Non-pigmented ciliary epithelial cell (primary cell): ENCODE measurements at regions not wholly inside any gene's neighbourhood (a gene's known extent, or its start where the extent isn't known, plus 50 kb on each side); places are given as distances from the start of the nearest gene placed in this dataset.

ENCODE experiments used
- DNase-seq: peaks from one replicate; pipeline ENCODE4 v3.0.0-alpha.2; 2010; ENCODE audit warnings: low read depth

GRCh38 chr16:87003414-87003755 is 313.8 kb downstream of the C16orf95 start:
- no peak for DNase-seq

- no peak for DNase-seq
Observed at GRCh38 chr16:87006021-87006420, 311.2 kb downstream of the C16orf95 start.

GRCh38 chr16:87006789-87007745 is 310.1 kb downstream of the C16orf95 start:
- DNase-seq: no peak

- no peak for DNase-seq
Observed at GRCh38 chr16:87007907-87008306, 309.3 kb downstream of the C16orf95 start.

GRCh38 chr16:87008664-87009063 is 308.5 kb downstream of the C16orf95 start:
- DNase-seq: no peak

- DNase-seq: no peak
Observed at GRCh38 chr16:87012954-87013938, 303.9 kb downstream of the C16orf95 start.

GRCh38 chr16:87014112-87014511 is 303.1 kb downstream of the C16orf95 start:
- DNase-seq: no peak

- no peak for DNase-seq
Observed at GRCh38 chr16:87015021-87015420, 302.2 kb downstream of the C16orf95 start.

GRCh38 chr16:87016046-87017035 is 300.9 kb downstream of the C16orf95 start:
- no peak for DNase-seq

GRCh38 chr16:87017371-87018012 is 299.7 kb downstream of the C16orf95 start:
- peak; percentile 67 for DNase-seq

- DNase-seq: no peak
Observed at GRCh38 chr16:87025676-87026075, 291.5 kb downstream of the C16orf95 start.

- no peak for DNase-seq
Observed at GRCh38 chr16:87027056-87027616, 290.1 kb downstream of the C16orf95 start.

- DNase-seq: no peak
Observed at GRCh38 chr16:87028481-87029320, 288.5 kb downstream of the C16orf95 start.

- DNase-seq: no peak
Observed at GRCh38 chr16:87032554-87032953, 284.6 kb downstream of the C16orf95 start.

- DNase-seq: no peak
Observed at GRCh38 chr16:87033021-87033471, 284.1 kb downstream of the C16orf95 start.

- DNase-seq: no peak
Observed at GRCh38 chr16:87033541-87034300, 283.5 kb downstream of the C16orf95 start.

- no peak for DNase-seq
Observed at GRCh38 chr16:87034317-87034716, 282.9 kb downstream of the C16orf95 start.

GRCh38 chr16:87035053-87035452 is 282.1 kb downstream of the C16orf95 start:
- DNase-seq: no peak

- DNase-seq: no peak
Observed at GRCh38 chr16:87037012-87037411, 280.2 kb downstream of the C16orf95 start.
